Pancreas (tissue), 10 donors: ENCODE measurements at regions not wholly inside any gene's neighbourhood (a gene's known extent, or its start where the extent isn't known, plus 50 kb on each side); places are given as distances from the start of the nearest gene placed in this dataset.

Source experiments
- ATAC-seq, 4 donors: fragments of 200-7000 bp; cut with Tn5 transposase; one replicate each; pipeline versions ENCODE4 v1.8.0 to v1.9.1; 2020; ENCODE audit warnings: mild to moderate bottlenecking in 4 of 4, moderate library complexity in 4 of 4
- DNase-seq, 6 donors: peaks; one replicate each; pipeline ENCODE4 v3.0.0-alpha.2; 2020
- FAIRE-seq: peaks from 2 replicates; lab custom pipeline; 2012; peaks lifted over from hg19 to GRCh38; lab: Jason Lieb, UNC
- H3K27ac ChIP-seq, 4 donors: fragments of 200-600 bp; sonication (generic); 1 replicate in 3 of 4; 2 replicates in 1 of 4; pipeline versions ENCODE4 v1.5.0 to v1.8.0; 2020
- H3K27me3 ChIP-seq, 4 donors: fragments of 200-600 bp; one replicate each; pipeline ENCODE4 v1.8.0; 2021
- H3K36me3 ChIP-seq, 3 donors: fragments of 200-600 bp; sonication (generic) in 1 of 3; one replicate each; pipeline versions ENCODE4 v1.5.0 to v1.8.0; 2020 to 2021
- H3K4me1 ChIP-seq, 3 donors: fragments of 200-600 bp; one replicate each; pipeline ENCODE4 v1.8.0; 2021
- H3K4me3 ChIP-seq, 4 donors: fragments of 200-600 bp; sonication (generic) in 2 of 4; one replicate each; pipeline versions ENCODE4 v1.5.0 to v1.8.0; 2020 to 2021
- H3K9me3 ChIP-seq, 4 donors: fragments of 200-600 bp; one replicate each; pipeline ENCODE4 v1.8.0; 2021
- WGBS, 2 donors: extraction: QIAGEN DNeasy Blood & Tissue Kit; methylation state at CpG; one replicate each; pipeline ENCODE4 v1.1.7; 2013; 5-methylcytosine and 5-hydroxymethylcytosine counted together
- intact Hi-C, 3 donors: fragments of 100-400 bp; cut with DNase I; formaldehyde crosslinking; loops; one replicate each; pipeline versions ENCODE4 v1.11.1 to v1.14.2; 2022
- TF ChIP-seq, protein P1 (sequence below), 4 donors: fragments of 200-600 bp; sonication (generic) in 3 of 4; IDR thresholded peaks; one replicate each; pipeline versions ENCODE4 v1.5.0 to v1.8.0; 2021; ENCODE audit warnings: antibody characterized with exemption in 4 of 4
- donor health status: healthy with polysubstance abuse.
- donor health status: DM: no; HTN: no; CAD: no; lungs with moderate emphysema.
- donor health status: DM: no; HTN: no; CAD: no.
- donor health status: control.
- donor health status: control.
- donor health status: Bipolar disorder and iron deficiency.
- donor health status: DM: yes; HTN: yes; CAD: no.
- donor health status: DM: no; HTN: no; CAD: no.
- donor health status: DM: no; HTN: no; CAD: no.
- donor health status: DM: yes; HTN: yes; CAD: no.

DNA sequence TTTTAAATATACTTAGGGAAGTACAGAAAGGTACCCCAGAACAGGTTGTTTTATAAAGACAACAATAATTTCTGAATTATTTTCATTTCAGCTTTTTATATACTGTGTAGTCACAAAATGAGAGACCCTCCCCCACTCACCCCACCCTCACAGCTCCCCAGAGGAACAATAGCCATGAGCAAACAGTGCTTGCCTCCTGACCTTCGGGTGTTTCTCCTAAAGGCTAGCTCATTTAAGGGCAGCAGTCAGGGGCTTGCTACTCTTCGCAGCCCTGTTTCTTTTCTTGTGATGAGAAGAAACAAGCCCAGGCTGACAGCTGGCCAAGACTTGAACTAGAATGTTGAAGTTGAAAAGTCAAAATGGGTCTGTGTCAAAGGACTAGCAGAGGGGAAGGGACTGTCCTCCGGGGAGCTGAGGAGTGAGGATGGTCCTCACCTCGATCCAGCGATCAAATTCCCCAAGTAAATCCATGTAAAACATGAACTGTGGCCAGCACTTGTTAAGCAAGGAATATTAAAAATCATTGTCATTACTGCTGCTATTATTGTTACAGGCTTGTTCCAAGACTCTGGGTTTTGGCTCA, 133.8 kb upstream of the ARHGAP5 start:
- DNase-seq (no peak), FAIRE-seq (no peak), ATAC-seq (no peak)
- Histone ChIP-seq H3K9me3 (no peaks in the 10 kb centered on the region), H3K27ac (no peak overlapping the region), H3K4me1 (no peaks in the 10 kb centered on the region), H3K36me3 (no peaks in the 10 kb centered on the region), H3K27me3 (no peaks in the 10 kb centered on the region), H3K4me3 (no peak overlapping the region)
- TF ChIP-seq, protein P1, sequence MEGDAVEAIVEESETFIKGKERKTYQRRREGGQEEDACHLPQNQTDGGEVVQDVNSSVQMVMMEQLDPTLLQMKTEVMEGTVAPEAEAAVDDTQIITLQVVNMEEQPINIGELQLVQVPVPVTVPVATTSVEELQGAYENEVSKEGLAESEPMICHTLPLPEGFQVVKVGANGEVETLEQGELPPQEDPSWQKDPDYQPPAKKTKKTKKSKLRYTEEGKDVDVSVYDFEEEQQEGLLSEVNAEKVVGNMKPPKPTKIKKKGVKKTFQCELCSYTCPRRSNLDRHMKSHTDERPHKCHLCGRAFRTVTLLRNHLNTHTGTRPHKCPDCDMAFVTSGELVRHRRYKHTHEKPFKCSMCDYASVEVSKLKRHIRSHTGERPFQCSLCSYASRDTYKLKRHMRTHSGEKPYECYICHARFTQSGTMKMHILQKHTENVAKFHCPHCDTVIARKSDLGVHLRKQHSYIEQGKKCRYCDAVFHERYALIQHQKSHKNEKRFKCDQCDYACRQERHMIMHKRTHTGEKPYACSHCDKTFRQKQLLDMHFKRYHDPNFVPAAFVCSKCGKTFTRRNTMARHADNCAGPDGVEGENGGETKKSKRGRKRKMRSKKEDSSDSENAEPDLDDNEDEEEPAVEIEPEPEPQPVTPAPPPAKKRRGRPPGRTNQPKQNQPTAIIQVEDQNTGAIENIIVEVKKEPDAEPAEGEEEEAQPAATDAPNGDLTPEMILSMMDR (IDR thresholded peaks at IDR 0.05) = no peak
- intact Hi-C loops = no loop called here
- WGBS, 2 donors = 71 to 73% methylated on average over 5 of the region's 5 CpGs

- Histone ChIP-seq H3K4me3 (no peak overlapping the region), H3K4me1 (no peaks in the 10 kb centered on the region), H3K36me3 (no peaks in the 10 kb centered on the region), H3K27ac (no peak overlapping the region), H3K27me3 (no peaks in the 10 kb centered on the region), H3K9me3 (no peaks in the 10 kb centered on the region)
- TF ChIP-seq, protein P1 (IDR thresholded peaks at IDR 0.05) = no peak
- no peak for FAIRE-seq
- no peak for ATAC-seq
- DNase-seq = no peak
- WGBS, 2 donors = 92 to 95% methylated on average over 12 of the region's 12 CpGs
- intact Hi-C loops = no loop called here
These were observed 133.2 kb upstream of the ARHGAP5 start for GRCh38 chr14:31943861-31944255.

GRCh38 chr14:31944256-31945073, 132.6 kb upstream of the ARHGAP5 start:
- Histone ChIP-seq H3K9me3 (no peaks in the 10 kb centered on the region), H3K36me3 (no peaks in the 10 kb centered on the region), H3K4me1 (no peaks in the 10 kb centered on the region), H3K27ac (no peak overlapping the region), H3K4me3 (no peak overlapping the region), H3K27me3 (no peaks in the 10 kb centered on the region)
- FAIRE-seq (no peak), DNase-seq (no peak), ATAC-seq (peak in 3 of 4 donors; percentile 29 to 65 (median 57))
- intact Hi-C loops = no loop called here
- WGBS, 2 donors = 48 to 55% methylated on average over 13 of the region's 13 CpGs
- TF ChIP-seq, protein P1 (IDR thresholded peaks at IDR 0.05) = no peak

- ATAC-seq (peak in 1 of 4 donors; percentile 44), DNase-seq (no peak), FAIRE-seq (no peak)
- Histone ChIP-seq H3K9me3 (no peaks in the 10 kb centered on the region), H3K27me3 (no peaks in the 10 kb centered on the region), H3K36me3 (no peaks in the 10 kb centered on the region), H3K4me1 (no peaks in the 10 kb centered on the region), H3K4me3 (no peak overlapping the region), H3K27ac (no peak overlapping the region)
- 83 to 89% methylated on average over 3 of the region's 3 CpGs for WGBS, 2 donors
- TF ChIP-seq, protein P1 (IDR thresholded peaks at IDR 0.05) = no peak
- intact Hi-C loops = no loop called here
These were observed 132.0 kb upstream of the ARHGAP5 start for GRCh38 chr14:31945074-31945613.
